ENCODE measurements at regions not wholly inside any gene's neighbourhood (a gene's known extent, or its start where the extent isn't known, plus 50 kb on each side); places are given as distances from the start of the nearest gene placed in this dataset.

- Histone ChIP-seq H3K9ac (ENCODE audit: insufficient read depth, low read length, poor library complexity, severe bottlenecking) (no peak overlapping the region), H3K27me3 (ENCODE audit: control insufficient read depth in 2 of 2, insufficient read depth in 2 of 2, low read length in 2 of 2) (no peaks in the 10 kb centered on the region), H4K20me1 (ENCODE audit: insufficient read depth, low read length) (no peaks in the 10 kb centered on the region), H3K27ac (ENCODE audit: low read depth in 1 of 2, low read length in 2 of 2) (no peak overlapping the region), H2AFZ (ENCODE audit: insufficient read depth, low read depth, low read length, poor library complexity, severe bottlenecking) (no peak overlapping the region), H3K4me1 (ENCODE audit: control insufficient read depth in 1 of 2, insufficient read depth in 2 of 2, low read length in 2 of 2) (peaks cover 0 to 5% of the 10 kb centered on the region in 2 donors), H3K79me2 (ENCODE audit: insufficient read depth, low read length) (no peaks in the 10 kb centered on the region), H3K9me3 (replicated peaks in 1 of 2; ENCODE audit: control insufficient read depth in 1 of 2, insufficient read depth in 1 of 2, low read length in 2 of 2) (peaks cover 0 to 2% of the 10 kb centered on the region in 2 donors), H3K4me2 (replicated peaks; ENCODE audit: extremely low read depth, low read length, poor library complexity, severe bottlenecking) (no peak overlapping the region), H3K36me3 (replicated peaks in 1 of 2; ENCODE audit: control insufficient read depth in 1 of 2, insufficient read depth in 2 of 2, low read length in 2 of 2) (no peaks in the 10 kb centered on the region), H3K4me3 (replicated peaks in 1 of 3; ENCODE audit: low read depth in 2 of 3, low read length in 3 of 3) (no peak overlapping the region)
- no peak for TF ChIP-seq CTCF (IDR thresholded peaks at IDR 0.05)
- Mint-ChIP-seq H3K4me1 (peaks cover 7% of the 10 kb centered on the region), H3K27ac (no peak overlapping the region), H3K4me3 (no peak overlapping the region), H3K36me3 (no peaks in the 10 kb centered on the region), H3K27me3 (ENCODE audit: low read depth in 3 of 3) (no peaks in the 10 kb centered on the region), H3K9me3 (no peaks in the 10 kb centered on the region)
- no CpG with 5 or more reads among the region's 1 CpG for WGBS (ENCODE audit: insufficient coverage)
- intact Hi-C loops (cut with micrococcal nuclease): no loop called here
- DNase-seq: no peak
These were observed 119.1 kb upstream of the FOXP2 start for GRCh38 chr7:114295522-114295921.

GRCh38 chr7:114294036-114294435 lies 120.6 kb upstream of the FOXP2 start:
- peaks cover 0 to 5% of the 10 kb centered on the region in 2 donors for H3K4me1 ChIP-seq (ENCODE audit: control insufficient read depth in 1 of 2, insufficient read depth in 2 of 2, low read length in 2 of 2)
- H3K27ac ChIP-seq (ENCODE audit: low read depth in 1 of 2, low read length in 2 of 2): no peak overlapping the region
- peaks cover 0 to 2% of the 10 kb centered on the region in 2 donors for H3K9me3 ChIP-seq (replicated peaks in 1 of 2; ENCODE audit: control insufficient read depth in 1 of 2, insufficient read depth in 1 of 2, low read length in 2 of 2)
- H3K36me3 ChIP-seq (replicated peaks in 1 of 2; ENCODE audit: control insufficient read depth in 1 of 2, insufficient read depth in 2 of 2, low read length in 2 of 2): no peaks in the 10 kb centered on the region
- H2AFZ ChIP-seq (ENCODE audit: insufficient read depth, low read depth, low read length, poor library complexity, severe bottlenecking): no peak overlapping the region
- TF ChIP-seq CTCF (IDR thresholded peaks at IDR 0.05): no peak
- no peak overlapping the region for H3K4me3 Mint-ChIP-seq
- no peak overlapping the region for H3K9ac ChIP-seq (ENCODE audit: insufficient read depth, low read length, poor library complexity, severe bottlenecking)
- no peaks in the 10 kb centered on the region for H3K36me3 Mint-ChIP-seq
- no peak overlapping the region for H3K4me3 ChIP-seq (replicated peaks in 1 of 3; ENCODE audit: low read depth in 2 of 3, low read length in 3 of 3)
- DNase-seq: no peak
- no peaks in the 10 kb centered on the region for H4K20me1 ChIP-seq (ENCODE audit: insufficient read depth, low read length)
- intact Hi-C loops (cut with micrococcal nuclease): no loop called here
- H3K4me1 Mint-ChIP-seq: peaks cover 7% of the 10 kb centered on the region
- H3K9me3 Mint-ChIP-seq: no peaks in the 10 kb centered on the region
- H3K27me3 Mint-ChIP-seq (ENCODE audit: low read depth in 3 of 3): no peaks in the 10 kb centered on the region
- no peaks in the 10 kb centered on the region for H3K79me2 ChIP-seq (ENCODE audit: insufficient read depth, low read length)
- H3K27me3 ChIP-seq (ENCODE audit: control insufficient read depth in 2 of 2, insufficient read depth in 2 of 2, low read length in 2 of 2): no peaks in the 10 kb centered on the region
- H3K4me2 ChIP-seq (replicated peaks; ENCODE audit: extremely low read depth, low read length, poor library complexity, severe bottlenecking): no peak overlapping the region
- WGBS (ENCODE audit: insufficient coverage): no CpG with 5 or more reads among the region's 3 CpGs
- no peak overlapping the region for H3K27ac Mint-ChIP-seq
